IMR-90 (cell line): ENCODE measurements at regions not wholly inside any gene's neighbourhood (a gene's known extent, or its start where the extent isn't known, plus 50 kb on each side); places are given as distances from the start of the nearest gene placed in this dataset.

ENCODE experiments used
- BHLHE40 ChIP-seq: fragments of 150-350 bp; IDR thresholded peaks from 2 replicates; pipeline ENCODE4 v1.6.1; 2016; ENCODE audit warnings: mild to moderate bottlenecking, low read depth, low read length
- CTCF ChIP-seq: conservative IDR thresholded peaks from 2 replicates; pipeline ENCODE4 v1.5.1; 2012; ENCODE audit warnings: mild to moderate bottlenecking, low read depth, low read length, improper control_type of control experiment
- POLR2A ChIP-seq: IDR thresholded peaks from 2 replicates; pipeline ENCODE4 v1.6.1; 2012; ENCODE audit warnings: mild to moderate bottlenecking, low read depth, low read length
- USF2 ChIP-seq: fragments of 150-350 bp; IDR thresholded peaks from 2 replicates; pipeline ENCODE4 v1.6.1; 2017; ENCODE audit warnings: mild to moderate bottlenecking, antibody characterized with exemption, low read length, low read depth

- TF ChIP-seq POLR2A (no peak), CTCF (no peak), USF2 (no peak), BHLHE40 (no peak)
Measured at GRCh38 chr1:17948594-17948993, 159.0 kb upstream of the IGSF21 start.
